NCI-H345 treated with DMSO at 0.1 percent for 48 hours (cell line): ENCODE measurements at regions not wholly inside any gene's neighbourhood (a gene's known extent, or its start where the extent isn't known, plus 50 kb on each side); places are given as distances from the start of the nearest gene placed in this dataset.
"Not testable (repeated sequence)": the region's sequence is repeated elsewhere in the genome, so short reads cannot be mapped to it uniquely, and the experiment has no call there.

Experiments used
- DNase-seq: peaks from one replicate; lab custom pipeline; 2025; ENCODE audit not compliant: unreplicated experiment; lab: John Stamatoyannopoulos, UW

- DNase-seq, result not testable (repeated sequence)
Observed at GRCh38 chr6:3672339-3672738, 79.2 kb downstream of the PXDC1 start.

GRCh38 chr6:3671382-3671781 is 80.1 kb downstream of the PXDC1 start:
- no peak for DNase-seq

- DNase-seq, result no peak
Observed at GRCh38 chr6:3670356-3670755, 81.2 kb downstream of the PXDC1 start.

- DNase-seq, result no peak
Observed at GRCh38 chr6:3669916-3670315, 81.6 kb downstream of the PXDC1 start.

- DNase-seq, result no peak
Observed at GRCh38 chr6:3665608-3666007, 85.9 kb downstream of the PXDC1 start.

GRCh38 chr6:3664625-3665041 is 86.9 kb downstream of the PXDC1 start:
- no peak for DNase-seq

- DNase-seq, result no peak
Observed at GRCh38 chr6:3663811-3664210, 87.7 kb downstream of the PXDC1 start.

- DNase-seq, result no peak
Observed at GRCh38 chr6:3663081-3663480, 88.4 kb downstream of the PXDC1 start.

GRCh38 chr6:3661390-3661789 is 90.1 kb downstream of the PXDC1 start:
- DNase-seq, result no peak

GRCh38 chr6:3660473-3660872 is 91.0 kb downstream of the PXDC1 start:
- no peak for DNase-seq

- no peak for DNase-seq
Observed at GRCh38 chr6:3659748-3660147, 91.8 kb downstream of the PXDC1 start.

- DNase-seq, result no peak
Observed at GRCh38 chr6:3656076-3656475, 95.4 kb downstream of the PXDC1 start.

GRCh38 chr6:3654898-3655297 is 96.6 kb downstream of the PXDC1 start:
- no peak for DNase-seq

GRCh38 chr6:3654436-3654835 is 97.1 kb downstream of the PXDC1 start:
- no peak for DNase-seq

GRCh38 chr6:3653528-3654070 is 97.9 kb downstream of the PXDC1 start:
- no peak for DNase-seq

- DNase-seq, result no peak
Observed at GRCh38 chr6:3651698-3652229, 99.7 kb downstream of the PXDC1 start.

- DNase-seq, result no peak
Observed at GRCh38 chr6:3650959-3651697, 100.4 kb downstream of the PXDC1 start.

- DNase-seq, result no peak
Observed at GRCh38 chr6:3650076-3650958, 101.2 kb downstream of the PXDC1 start.

- no peak for DNase-seq
Observed at GRCh38 chr6:3648724-3649123, 102.8 kb downstream of the PXDC1 start.

GRCh38 chr6:3646616-3647362 is 104.7 kb downstream of the PXDC1 start:
- no peak for DNase-seq

- DNase-seq, result no peak
Observed at GRCh38 chr6:3644739-3645012, 106.8 kb downstream of the PXDC1 start.
